GM21447 (cell line): ENCODE measurements at regions not wholly inside any gene's neighbourhood (a gene's known extent, or its start where the extent isn't known, plus 50 kb on each side); places are given as distances from the start of the nearest gene placed in this dataset.
A peak's percentile ranks its signal among the peaks of the same experiment; 100 is the strongest.
"Not testable (repeated sequence)": the region's sequence is repeated elsewhere in the genome, so short reads cannot be mapped to it uniquely, and the experiment has no call there.

Source experiments
- ATAC-seq: cut with Tn5 transposase; IDR thresholded peaks from one replicate; pipeline ENCODE4 v1.9.1; 2021; ENCODE audit not compliant: unreplicated experiment

DNA sequence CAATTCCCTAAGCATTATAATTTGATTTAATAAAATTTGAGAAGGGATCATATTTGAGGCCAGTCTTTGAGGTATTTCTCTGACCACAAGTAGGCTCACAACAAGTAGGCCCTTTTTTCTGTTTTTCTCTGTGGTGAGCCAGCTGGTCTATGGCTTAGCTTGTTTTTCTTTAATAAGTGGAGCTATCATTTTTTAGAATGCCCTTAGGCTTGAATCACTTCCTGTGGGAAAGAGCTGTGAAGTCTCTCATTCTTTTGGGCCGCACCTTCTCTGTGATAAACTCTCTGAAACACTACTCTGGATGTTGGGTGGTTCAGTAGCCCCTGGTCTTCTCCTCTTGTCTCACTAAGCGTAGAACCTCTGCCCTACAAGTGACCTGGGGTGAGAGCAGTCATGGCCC lies 235.9 kb downstream of the SUCLG1 start:
- no peak for ATAC-seq

- ATAC-seq: not testable (repeated sequence)
These were observed 238.0 kb downstream of the SUCLG1 start for GRCh38 chr2:84221102-84221501.

- no peak for ATAC-seq
These were observed 241.6 kb downstream of the SUCLG1 start for GRCh38 chr2:84217456-84217855.

DNA sequence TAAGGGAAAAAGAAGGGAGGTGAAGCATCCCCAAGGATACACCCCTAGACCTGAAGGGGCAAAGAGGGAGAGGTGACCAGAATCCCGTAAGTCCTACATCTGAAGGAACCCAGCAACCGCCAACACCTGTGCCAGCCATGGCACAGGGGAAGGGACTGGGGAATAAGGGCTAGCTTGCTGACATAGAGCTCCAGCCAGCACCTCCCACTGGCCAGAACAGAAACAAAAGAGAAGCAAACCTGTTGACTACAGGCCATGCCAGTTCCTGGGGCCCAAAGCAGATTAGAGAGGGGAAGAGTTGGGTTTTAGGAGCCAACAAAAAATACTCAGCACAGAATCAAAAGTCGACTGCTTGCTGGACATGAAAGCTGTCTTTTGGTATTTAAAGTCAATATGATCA lies 244.6 kb downstream of the SUCLG1 start:
- ATAC-seq: no peak

GRCh38 chr2:84212611-84213314 lies 246.3 kb downstream of the SUCLG1 start:
- peak; percentile 89 for ATAC-seq

- ATAC-seq: no peak
These were observed 249.1 kb downstream of the SUCLG1 start for GRCh38 chr2:84209941-84210340.

DNA sequence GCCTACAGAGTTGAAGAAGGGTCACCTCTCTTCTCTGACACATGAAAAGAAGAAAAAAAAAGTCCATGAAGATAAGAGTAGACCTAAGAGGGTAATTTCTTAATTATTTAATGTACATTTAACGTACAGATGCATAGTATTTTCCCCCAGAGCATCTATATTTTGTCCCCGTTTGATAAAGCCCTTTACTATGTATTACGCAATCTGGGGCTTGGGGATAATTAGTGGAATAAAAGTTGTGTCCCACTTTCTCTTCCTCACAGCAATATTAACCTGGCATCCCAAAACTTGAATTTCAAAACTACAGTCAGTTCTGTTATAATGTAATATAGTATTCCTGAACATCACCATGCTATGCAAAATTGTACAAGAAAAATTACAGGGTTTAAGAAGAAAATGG lies 254.1 kb downstream of the SUCLG1 start:
- no peak for ATAC-seq

DNA sequence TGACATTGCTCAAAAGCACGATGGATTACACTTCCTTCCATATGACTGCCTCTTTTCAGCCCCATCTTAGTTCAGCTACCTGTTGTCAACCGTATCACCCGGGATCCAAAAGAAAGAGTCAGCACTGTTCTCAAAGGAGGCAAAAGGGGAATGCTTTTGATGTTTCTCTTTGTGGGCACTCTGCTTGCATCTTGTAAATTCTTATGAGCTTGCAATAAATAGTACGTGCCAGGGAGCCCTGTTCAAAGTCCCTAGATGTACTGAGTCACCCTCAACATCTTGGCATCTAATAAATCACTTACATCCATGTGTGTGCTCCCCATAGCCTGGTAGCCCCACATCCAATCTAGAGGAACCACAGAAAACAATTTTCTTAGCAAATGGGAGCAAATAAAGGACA lies 256.9 kb downstream of the SUCLG1 start:
- no peak for ATAC-seq

GRCh38 chr2:84201158-84201557 lies 257.9 kb downstream of the SUCLG1 start:
- ATAC-seq: no peak

GRCh38 chr2:84197901-84198300 lies 261.2 kb downstream of the SUCLG1 start:
- no peak for ATAC-seq

GRCh38 chr2:84194949-84195644 lies 264.0 kb downstream of the SUCLG1 start:
- no peak for ATAC-seq

- no peak for ATAC-seq
These were observed 264.9 kb downstream of the SUCLG1 start for GRCh38 chr2:84194181-84194580.

- no peak for ATAC-seq
These were observed 271.8 kb downstream of the SUCLG1 start for GRCh38 chr2:84187258-84187657.

- ATAC-seq: no peak
These were observed 277.2 kb downstream of the SUCLG1 start for GRCh38 chr2:84181927-84182326.

- no peak for ATAC-seq
These were observed 281.3 kb downstream of the SUCLG1 start for GRCh38 chr2:84177733-84178132.

DNA sequence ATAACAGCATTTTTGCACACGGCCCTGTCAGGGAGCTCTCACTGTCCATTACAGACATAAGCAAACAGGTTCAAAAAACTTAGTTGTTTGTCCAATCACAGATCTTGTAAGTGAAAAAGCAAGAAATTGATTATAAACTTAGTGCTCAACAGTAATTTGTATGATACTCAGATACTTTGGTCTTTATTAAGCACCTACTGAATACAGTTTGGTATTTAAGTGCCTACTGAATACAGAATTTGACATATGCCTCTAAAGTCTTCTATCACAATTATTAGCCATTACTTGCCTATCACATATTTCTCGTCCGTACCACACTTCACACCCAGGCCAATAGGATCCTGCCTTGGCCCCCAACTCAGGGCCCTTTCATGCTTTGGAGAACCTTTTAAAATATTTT lies 283.1 kb downstream of the SUCLG1 start:
- ATAC-seq: no peak

GRCh38 chr2:84175340-84175739 lies 283.7 kb downstream of the SUCLG1 start:
- ATAC-seq: no peak

- no peak for ATAC-seq
These were observed 286.0 kb downstream of the SUCLG1 start for GRCh38 chr2:84173041-84173440.

- ATAC-seq: no peak
These were observed 288.1 kb downstream of the SUCLG1 start for GRCh38 chr2:84170979-84171378.

- no peak for ATAC-seq
These were observed 289.2 kb downstream of the SUCLG1 start for GRCh38 chr2:84169871-84170270.

- ATAC-seq: not testable (repeated sequence)
These were observed 290.5 kb downstream of the SUCLG1 start for GRCh38 chr2:84168552-84168951.

DNA sequence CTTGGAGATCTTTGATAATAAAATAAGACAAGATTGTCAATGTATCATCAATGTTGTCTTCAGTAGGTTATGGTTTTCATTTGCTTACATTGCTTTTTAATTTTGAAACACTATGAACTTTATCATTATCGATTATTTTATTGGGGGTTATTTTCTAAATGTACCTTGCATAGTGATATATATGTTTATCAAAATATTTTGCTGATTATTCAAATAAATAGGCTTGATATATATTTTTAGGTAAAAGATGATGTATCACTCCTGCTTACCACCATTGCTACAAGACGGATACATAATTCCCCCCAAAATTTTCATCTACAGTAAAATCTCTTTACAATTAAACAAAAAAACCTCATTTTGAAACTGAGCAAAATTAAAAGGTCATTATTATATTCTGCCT lies 293.8 kb downstream of the SUCLG1 start:
- ATAC-seq: no peak

DNA sequence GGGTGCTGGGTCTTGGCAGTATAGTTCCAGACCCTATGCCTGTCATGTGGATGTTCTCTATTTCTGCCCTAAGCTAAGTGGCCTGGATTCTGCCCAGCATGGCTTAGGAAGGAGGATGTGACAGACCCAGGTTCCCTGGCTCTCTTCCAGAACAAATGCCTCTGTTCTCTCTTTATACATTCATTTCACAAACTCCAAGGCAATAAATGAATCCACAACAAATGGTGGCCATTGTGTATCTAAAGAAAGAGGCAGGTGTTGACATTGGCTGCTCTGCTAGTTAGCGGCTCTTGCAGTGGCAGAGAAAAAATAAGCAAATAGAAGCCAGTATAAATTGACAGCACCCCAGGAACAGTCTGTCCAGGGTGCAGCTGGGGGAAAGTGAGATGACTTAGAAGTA lies 298.6 kb downstream of the SUCLG1 start:
- no peak for ATAC-seq
